AG04449 (cell line): ENCODE measurements at regions not wholly inside any gene's neighbourhood (a gene's known extent, or its start where the extent isn't known, plus 50 kb on each side); places are given as distances from the start of the nearest gene placed in this dataset.
"Not testable (repeated sequence)": the region's sequence is repeated elsewhere in the genome, so short reads cannot be mapped to it uniquely, and the experiment has no call there.

Source experiments
- CTCF ChIA-PET: fragments of 350-600 bp; formaldehyde crosslinking; extraction: SDS; loops from one replicate; lab custom pipeline; 2021; ENCODE audit warnings: antibody characterized with exemption; lab: Yijun Ruan, JAX
- POLR2A ChIA-PET: fragments of 400-600, 350-600 bp; formaldehyde crosslinking; extraction: SDS; loops from one replicate; lab custom pipeline; 2020; ENCODE audit warnings: antibody characterized with exemption, inconsistent platforms; lab: Yijun Ruan, JAX
- DNase-seq: peaks from one replicate; pipeline ENCODE4 v3.0.0-alpha.2; 2010; ENCODE audit warnings: low read depth, low spot score
- H3K4me3 ChIP-seq: 2 replicates; pipeline ENCODE4 v1.5.1; 2011; ENCODE audit warnings: low read depth, mild to moderate bottlenecking, control low read depth, low read length
- CTCF ChIP-seq: IDR thresholded peaks from one replicate; pipeline ENCODE4 v1.5.1; 2011; ENCODE audit warnings: mild to moderate bottlenecking, moderate library complexity, low read length, control low read depth, inconsistent platforms; ENCODE audit not compliant: insufficient read depth; ENCODE audit errors: missing control alignments

- no peak for TF ChIP-seq CTCF
- no peak overlapping the region for H3K4me3 ChIP-seq
- DNase-seq: no peak
- ChIA-PET CTCF (no interaction called here), POLR2A (no interaction called here)
Observed at GRCh38 chr9:68609901-68610415, 69.3 kb upstream of the TMEM252 start.

- no peak for DNase-seq
- ChIA-PET POLR2A (no interaction called here), CTCF (interaction anchor here (1.0 kb wide), 1 partner anchor 30 kb away, joined by 4 read pairs; no protein-coding TSS in a partner anchor)
- H3K4me3 ChIP-seq: no peak overlapping the region
- TF ChIP-seq CTCF: no peak
Observed at GRCh38 chr9:68614121-68614520, 73.4 kb upstream of the TMEM252 start.

GRCh38 chr9:68617011-68617410, 76.3 kb upstream of the TMEM252 start:
- POLR2A ChIA-PET, H3K4me3 ChIP-seq, CTCF ChIA-PET, DNase-seq: not testable (repeated sequence)

GRCh38 chr9:68619072-68619471, 78.4 kb upstream of the TMEM252 start:
- TF ChIP-seq CTCF: no peak
- no peak overlapping the region for H3K4me3 ChIP-seq
- no peak for DNase-seq
- POLR2A ChIA-PET: no interaction called here
- CTCF ChIA-PET: no interaction called here

- no peak overlapping the region for H3K4me3 ChIP-seq
- DNase-seq: no peak
- ChIA-PET CTCF (no interaction called here), POLR2A (no interaction called here)
- no peak for TF ChIP-seq CTCF
Observed at GRCh38 chr9:68619636-68620035, 79.0 kb upstream of the TMEM252 start.

GRCh38 chr9:68625559-68625958, 79.5 kb upstream of the PIP5K1B start:
- POLR2A ChIA-PET: no interaction called here
- H3K4me3 ChIP-seq: no peak overlapping the region
- TF ChIP-seq CTCF: no peak
- DNase-seq: no peak
- CTCF ChIA-PET: no interaction called here

- H3K4me3 ChIP-seq: no peak overlapping the region
- ChIA-PET POLR2A (no interaction called here), CTCF (no interaction called here)
- no peak for DNase-seq
- TF ChIP-seq CTCF: no peak
Observed at GRCh38 chr9:68626526-68626925, 78.5 kb upstream of the PIP5K1B start.
